Right renal cortex interstitium (tissue), 3 donors: ENCODE measurements at regions not wholly inside any gene's neighbourhood (a gene's known extent, or its start where the extent isn't known, plus 50 kb on each side); places are given as distances from the start of the nearest gene placed in this dataset.
"Not testable (repeated sequence)": the region's sequence is repeated elsewhere in the genome, so short reads cannot be mapped to it uniquely, and the experiment has no call there.

Experiments
- DNase-seq, 3 donors: peaks; one replicate each; pipeline ENCODE4 v3.0.0-alpha.2; 2013; ENCODE audit warnings: low read depth in 3 of 3, low spot score in 2 of 3

DNA sequence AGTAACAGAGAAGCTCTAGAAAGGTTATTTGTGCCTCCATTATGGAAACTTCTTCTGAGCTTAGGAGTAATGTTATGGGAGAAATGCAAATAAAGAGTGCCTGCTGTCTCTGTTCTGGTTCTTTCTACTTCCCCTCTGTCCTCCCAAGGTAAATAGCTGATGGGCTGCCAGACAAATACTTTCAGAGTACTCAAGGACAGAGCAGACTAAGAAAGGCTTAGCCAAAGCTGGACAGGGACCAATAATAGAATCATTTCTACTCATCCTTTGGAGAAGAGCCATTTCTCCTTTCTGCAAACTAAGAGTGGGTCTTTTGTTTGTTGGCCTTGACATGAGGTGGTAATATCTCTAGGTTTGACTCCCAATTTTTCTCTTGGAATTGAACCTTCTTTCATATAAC, 136.1 kb downstream of the MID1IP1 start:
- no peak for DNase-seq

- DNase-seq = no peak
These were observed 136.7 kb downstream of the MID1IP1 start for GRCh38 chrX:38937926-38938325.

DNA sequence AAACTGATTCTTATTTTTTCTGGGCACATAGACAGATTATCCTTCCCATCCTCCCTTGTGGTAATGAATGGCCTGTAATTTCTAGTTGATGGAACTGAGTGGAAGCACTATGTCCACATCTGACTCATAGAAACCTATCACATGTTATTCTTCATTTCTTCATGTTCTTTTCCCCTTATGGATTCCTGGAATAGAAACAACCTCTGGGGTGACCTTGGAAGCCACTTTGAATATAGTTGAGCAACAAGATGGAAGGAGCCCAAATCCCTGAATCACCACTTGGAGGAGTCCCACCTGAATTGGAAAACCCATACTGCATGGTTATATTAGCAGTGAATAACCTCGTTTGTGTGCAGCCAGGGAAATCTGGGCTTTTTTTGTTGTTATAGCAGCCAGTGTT, 137.8 kb downstream of the MID1IP1 start:
- DNase-seq = no peak

- no peak for DNase-seq
These were observed 139.3 kb downstream of the MID1IP1 start for GRCh38 chrX:38940547-38940946.

GRCh38 chrX:38941675-38942074, 140.4 kb downstream of the MID1IP1 start:
- DNase-seq = no peak

DNA sequence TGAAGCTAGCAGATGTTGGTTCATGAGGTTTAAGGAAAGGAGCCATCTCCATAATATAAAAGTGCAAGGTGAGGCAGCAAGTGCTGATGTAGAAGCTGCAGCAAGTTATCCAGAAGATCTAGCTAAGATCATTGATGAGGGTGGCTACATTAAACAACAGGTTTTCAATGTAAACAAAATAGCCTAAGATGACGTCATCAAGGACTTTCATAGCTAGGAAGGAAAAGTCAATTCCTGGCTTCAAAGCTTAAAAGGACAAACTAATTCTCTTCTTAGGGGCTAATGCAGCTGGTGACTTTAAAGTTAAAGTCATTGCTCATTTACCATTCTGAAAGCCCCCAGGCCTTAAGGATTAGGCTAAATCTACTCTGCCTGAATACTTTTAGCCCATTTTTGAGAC, 141.9 kb downstream of the MID1IP1 start:
- no peak for DNase-seq

- no peak for DNase-seq
These were observed 146.8 kb downstream of the MID1IP1 start for GRCh38 chrX:38948046-38948445.

GRCh38 chrX:38954520-38954919, 153.3 kb downstream of the MID1IP1 start:
- no peak for DNase-seq

DNA sequence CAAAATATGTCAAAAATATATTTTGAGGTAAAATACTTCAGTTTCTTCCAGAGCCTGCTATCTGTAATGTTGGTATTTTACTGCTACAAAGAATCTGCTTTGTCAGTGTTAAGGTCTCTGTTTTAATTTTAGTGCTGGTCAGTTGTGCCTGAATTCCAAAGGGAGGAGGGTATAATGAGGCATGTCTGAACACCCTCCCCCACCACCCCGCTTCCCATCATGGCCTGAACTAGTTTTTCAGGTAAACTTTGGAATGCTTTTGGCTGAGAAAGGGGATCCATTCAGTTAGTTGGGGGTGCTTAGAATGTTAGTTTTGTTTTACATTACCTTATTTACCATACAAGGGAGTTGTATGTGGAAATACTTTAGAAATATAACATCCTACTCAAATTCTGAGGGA, 158.5 kb downstream of the MID1IP1 start:
- DNase-seq = no peak

DNA sequence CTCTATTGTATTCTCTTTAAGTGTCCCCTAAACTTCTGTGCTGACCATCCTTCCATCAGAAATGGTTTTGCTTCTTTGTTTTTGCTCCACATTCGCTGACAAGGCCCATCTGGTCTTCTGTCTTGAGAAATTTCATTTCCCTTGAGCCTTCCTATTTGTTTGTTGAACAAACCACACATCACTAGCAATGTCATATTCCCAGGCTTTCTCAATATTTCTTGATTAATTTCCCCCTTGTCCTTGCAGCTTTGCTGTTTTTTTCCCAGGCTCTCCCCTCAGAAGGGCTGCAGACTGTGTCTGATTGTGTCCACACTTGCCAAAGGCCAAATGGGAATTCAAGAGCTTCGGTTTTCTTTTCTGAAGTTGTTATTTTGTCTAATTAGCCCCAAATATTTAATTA, 158.9 kb downstream of the MID1IP1 start:
- peak in 1 of 3 donors; percentile 13 for DNase-seq

DNA sequence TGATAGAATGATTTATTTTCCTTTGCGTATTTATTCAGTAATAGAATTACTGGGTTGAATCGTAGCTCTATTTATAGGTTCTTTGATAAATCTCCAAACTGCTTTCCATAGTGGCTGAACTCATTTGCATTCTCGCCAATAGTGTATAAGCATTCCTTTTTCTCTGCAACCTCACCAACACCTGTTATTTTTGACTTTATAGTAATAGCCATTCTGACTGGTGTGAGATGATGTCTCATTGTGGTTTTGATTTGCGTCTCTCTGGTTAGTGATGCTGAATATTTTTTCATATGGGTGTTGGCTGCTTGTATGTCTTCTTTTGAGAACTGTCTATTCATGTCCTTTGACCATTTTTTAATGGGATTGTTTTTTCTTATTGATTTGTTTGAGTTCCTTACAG, 160.7 kb downstream of the MID1IP1 start:
- no peak for DNase-seq

DNA sequence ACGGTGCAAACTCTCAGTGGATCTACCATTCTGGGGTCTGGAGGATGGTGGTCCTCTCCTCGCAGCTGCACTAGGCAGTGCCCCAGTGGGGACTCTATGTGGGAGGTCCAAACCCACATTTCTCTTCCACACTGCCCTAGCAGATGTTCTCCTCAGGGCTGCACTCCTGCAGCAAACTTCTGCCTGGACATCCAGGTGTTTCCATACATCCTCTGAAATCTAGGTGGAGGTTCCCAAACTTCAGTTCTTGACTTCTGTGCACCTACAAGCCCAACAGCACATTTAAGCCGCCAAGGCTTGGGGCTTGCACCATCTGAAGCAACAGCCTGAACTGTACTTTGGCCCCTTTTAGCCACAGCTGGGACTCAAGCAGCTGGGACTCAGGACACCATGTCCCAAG, 162.0 kb downstream of the MID1IP1 start:
- DNase-seq = not testable (repeated sequence)

DNA sequence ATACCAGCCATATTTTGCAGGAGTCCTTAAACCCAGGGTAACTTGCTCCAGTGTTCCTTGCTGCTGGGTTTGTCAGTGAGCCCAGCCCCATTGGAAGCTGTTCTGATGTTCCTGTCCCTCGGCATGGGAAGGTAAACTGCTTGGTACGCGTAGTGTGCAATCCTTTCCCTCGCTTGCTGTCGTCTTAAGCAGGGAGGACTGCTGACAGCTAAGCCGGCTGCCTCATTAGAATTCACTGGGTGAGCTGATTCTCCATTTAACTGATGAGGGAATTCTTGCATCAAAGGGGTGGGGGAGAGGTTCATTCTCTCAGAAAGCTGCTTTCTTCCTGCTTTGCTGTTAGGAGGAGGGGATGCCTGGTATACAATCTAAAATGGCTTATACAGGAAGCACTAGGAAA, 164.6 kb downstream of the MID1IP1 start:
- DNase-seq = no peak

DNA sequence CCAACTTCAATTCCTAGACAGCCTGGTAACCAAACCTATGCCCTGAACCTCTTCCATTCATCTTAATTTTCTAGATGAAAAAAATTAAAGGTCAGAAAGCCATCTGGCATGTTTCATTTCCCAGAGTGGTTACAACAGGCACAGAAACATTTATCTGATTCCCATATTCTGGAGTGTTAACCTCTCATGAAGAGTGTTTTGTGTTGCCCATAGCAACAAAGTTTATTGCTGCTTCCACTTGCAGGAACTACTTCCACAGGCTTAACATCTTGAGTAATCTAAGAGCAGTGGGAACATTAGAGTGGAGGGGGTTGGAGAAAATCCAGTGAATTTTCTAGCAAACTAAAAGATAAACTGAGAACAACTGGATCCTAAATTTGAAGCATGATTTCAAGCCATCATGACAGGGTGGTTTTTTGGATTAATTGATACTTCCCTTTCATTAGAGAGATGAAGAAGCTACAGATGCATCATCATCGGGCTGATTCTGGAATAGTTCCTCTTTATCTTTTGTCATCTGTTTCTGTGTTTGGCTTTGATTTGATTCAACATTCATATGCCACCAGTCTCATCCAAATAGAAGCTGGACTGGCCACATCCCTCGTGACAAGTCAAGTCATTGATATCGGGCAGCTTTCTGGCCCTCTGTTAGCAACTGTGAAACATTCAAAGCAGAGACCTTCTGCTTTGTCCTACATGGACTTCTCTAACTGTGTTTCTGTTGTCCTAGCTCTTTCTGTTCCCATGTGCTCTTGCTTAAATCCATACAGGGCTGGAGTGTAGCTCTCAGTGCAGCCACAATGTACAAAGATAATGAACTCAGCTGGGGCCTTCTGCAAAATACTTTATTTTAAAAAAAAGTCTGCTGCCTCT, 167.3 kb downstream of the MID1IP1 start:
- no peak for DNase-seq

DNA sequence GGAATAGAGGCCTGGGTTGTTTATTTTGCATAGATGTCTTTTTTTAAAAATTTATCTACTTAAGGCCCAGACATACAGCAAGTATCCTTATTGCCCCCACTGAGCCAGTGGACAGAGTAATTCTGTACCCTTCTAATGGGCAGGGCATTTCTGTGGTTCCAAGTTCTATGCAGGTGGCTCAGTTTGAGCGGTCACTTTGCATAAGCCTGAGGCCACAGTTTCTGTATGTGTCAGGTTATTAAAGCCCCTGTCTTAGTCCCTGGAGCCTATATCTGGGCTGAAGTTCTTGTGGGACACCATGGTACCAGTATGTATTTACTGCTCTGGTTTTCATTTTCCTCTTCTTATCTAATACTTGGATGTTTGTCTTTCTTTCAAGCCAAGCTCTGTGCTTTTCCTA, 168.8 kb downstream of the MID1IP1 start:
- DNase-seq = no peak

DNA sequence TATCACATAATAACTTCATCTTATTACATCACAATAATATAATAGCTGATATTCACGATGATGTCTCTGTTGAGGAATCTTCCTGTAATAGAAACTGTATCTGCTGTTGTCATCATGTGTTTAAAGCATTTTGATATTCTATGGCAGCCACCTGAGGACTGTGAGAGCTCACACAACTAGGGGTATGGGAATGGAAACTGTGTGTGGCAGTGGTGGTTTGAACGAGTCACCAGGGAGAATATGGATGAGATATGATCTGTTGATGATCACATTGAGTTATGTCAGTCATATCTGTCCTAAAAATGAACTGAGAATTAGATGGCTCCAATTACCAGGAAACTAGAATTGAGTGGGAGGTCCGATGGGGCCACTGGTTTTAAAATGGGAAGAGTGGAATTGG, 169.6 kb downstream of the MID1IP1 start:
- DNase-seq = no peak

DNA sequence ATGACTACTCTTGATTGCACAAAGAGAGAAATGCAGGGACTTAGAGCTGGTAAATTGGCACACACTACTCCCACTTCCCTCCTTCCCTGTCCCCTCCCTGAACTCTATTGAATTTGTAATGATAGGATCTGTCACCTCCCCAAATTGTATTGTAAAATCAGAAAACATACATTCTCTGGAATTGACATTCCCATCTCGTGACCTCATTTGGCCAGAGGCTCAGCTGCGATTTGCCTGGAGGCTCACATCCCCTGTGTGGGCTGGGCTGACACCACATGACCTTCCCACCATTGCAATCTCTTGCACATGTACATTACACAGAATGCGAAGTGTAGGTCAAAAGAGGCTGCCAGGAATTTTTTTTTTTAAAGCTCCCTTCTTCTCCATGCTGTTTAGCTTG, 172.1 kb downstream of the MID1IP1 start:
- DNase-seq = no peak

- DNase-seq = no peak
These were observed 173.3 kb downstream of the MID1IP1 start for GRCh38 chrX:38974542-38974941.

DNA sequence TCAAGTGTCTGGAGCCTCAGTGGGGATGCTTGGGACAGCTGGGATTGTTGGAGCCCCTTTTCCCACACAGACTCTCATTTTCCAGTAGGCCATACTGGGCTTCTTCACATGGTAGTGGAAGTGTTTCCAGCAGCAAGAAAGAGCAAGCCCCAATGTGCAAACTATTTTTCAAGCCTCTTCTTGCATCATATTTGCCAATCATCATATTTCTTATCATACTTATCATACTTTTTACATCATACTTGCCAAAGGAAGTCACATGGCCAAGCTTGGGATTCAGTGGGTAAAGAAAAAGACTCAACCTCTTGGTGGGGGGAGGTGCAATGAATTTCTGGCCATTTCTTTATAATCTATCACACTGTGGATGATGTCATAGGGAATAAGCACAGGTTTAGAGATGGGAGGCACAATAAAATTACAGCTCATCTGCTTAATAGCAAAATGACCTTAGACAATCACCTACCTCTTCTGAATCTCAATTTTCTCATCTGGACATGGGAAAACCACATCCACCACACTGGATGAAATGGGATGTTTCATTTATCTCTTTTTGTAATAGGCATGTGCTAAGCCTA, 174.2 kb downstream of the MID1IP1 start:
- no peak for DNase-seq

- no peak for DNase-seq
These were observed 181.1 kb downstream of the MID1IP1 start for GRCh38 chrX:38982370-38982769.

DNA sequence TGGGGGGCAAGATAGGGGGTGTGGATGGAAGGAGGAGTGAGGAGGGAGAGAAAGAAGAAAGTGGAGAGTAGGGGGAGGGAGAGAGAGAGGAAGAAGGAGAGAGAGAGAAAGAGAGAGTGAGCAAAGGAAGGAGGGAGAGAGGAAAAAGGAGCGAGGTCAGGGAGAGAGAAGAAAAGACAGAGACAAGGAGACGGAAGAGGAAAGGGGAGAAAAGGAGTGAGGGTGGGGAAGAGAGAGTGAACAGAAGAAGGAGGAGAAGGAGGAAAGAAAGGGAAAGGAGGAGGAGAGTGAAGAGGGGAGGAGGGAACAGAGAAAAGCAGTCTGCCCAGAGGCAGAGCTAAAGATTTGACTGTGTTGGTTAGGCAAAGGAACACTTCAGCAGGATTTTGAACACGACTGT, 181.6 kb downstream of the MID1IP1 start:
- no peak for DNase-seq

DNA sequence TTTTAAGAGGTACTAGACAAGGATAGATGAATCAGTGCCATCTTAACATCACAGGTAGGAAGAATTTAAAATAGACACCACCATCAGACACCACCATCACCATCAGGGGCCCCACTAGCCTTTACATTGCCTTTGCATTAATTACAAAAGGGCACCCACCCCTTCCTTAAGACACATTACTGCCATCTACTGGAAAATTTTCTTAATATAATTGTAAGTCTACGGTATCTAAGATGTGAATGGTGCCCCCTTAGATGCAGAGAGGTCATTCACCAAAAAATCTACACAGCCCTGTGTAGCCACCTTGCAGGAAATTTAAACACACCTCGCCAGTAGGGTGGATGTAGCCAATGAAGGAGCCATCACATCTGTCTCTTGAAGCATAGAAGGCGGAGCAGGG, 184.1 kb downstream of the MID1IP1 start:
- no peak for DNase-seq

- no peak for DNase-seq
These were observed 184.7 kb downstream of the MID1IP1 start for GRCh38 chrX:38985945-38986344.
